NCI-H2227 (cell line): ENCODE measurements at regions not wholly inside any gene's neighbourhood (a gene's known extent, or its start where the extent isn't known, plus 50 kb on each side); places are given as distances from the start of the nearest gene placed in this dataset.
A peak's percentile ranks its signal among the peaks of the same experiment; 100 is the strongest.

Experiments
- DNase-seq: peaks from one replicate; lab custom pipeline; 2025; ENCODE audit not compliant: unreplicated experiment; lab: John Stamatoyannopoulos, UW

DNA sequence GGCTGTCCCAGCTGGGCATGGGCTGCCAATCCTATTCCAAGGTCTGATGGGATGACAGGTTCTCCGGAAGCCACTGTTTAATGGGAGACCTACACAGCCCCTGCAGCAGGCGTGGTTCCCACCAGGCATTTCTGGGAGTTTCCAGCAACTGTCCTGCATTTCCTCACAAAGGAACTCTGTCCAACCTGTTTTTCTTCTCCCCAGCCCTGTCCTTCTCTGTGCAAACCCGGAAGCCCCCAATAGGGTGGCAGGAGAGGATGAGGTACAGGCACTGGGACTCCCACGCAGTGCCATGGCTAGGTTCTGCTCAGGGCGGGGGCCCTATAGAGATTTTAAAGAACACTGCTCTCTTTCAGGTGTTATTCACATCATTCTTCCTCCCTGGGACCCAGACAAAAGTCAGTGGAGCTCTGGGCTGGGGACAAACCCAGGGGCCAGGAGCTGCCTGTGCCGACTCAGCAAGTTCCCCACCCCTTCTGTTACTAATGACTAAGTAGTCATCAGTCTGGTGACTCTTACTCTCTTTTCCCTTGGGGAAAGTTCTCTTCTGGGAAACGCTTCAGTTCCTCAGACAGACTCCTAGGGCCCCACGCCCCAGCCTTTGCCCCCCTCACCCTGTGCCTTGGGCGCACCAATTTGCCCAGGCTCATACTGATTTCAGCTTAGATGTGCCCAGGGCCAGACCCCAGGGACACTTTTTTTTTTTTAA is 97.7 kb downstream of the CD47 start:
- no peak for DNase-seq

DNA sequence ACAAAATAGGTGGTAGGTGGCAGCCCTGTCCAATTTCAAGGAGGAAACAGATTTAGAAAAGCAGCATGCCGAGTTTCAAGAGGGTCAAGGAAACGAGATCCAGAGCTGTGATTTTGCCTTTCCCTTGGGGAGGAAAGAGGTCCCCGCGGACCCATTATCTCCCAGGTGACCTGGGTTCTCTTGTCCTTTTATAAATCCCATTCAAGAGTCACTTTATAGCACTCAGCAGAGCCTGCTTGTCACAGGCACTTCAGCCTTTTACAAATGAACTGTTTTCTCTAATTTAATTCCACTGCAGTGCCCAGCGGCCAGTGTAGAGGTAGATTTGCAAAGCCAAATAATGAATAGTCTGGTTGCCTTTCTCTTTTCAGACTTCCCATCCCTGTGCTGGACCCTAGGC is 99.9 kb downstream of the CD47 start:
- DNase-seq: no peak

DNA sequence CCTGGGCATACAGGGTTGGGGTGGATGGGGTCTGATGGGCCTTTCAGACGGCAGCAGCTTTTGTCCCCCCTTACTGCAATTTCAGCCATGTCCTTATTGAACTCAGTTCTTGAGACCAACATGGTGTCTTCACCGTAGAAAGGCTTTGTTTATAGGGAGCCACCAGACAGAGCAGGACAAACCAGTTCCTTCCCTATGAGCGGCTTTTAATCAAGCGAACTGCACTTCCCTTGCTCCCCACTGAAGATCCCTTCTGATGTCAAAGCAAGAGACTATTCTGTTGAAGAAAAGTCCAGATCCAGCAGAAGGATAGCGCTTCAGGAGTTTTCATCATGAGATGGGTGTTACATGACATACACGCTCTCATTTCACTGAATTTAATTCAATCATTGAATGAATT is 100.4 kb downstream of the CD47 start:
- DNase-seq: no peak

DNA sequence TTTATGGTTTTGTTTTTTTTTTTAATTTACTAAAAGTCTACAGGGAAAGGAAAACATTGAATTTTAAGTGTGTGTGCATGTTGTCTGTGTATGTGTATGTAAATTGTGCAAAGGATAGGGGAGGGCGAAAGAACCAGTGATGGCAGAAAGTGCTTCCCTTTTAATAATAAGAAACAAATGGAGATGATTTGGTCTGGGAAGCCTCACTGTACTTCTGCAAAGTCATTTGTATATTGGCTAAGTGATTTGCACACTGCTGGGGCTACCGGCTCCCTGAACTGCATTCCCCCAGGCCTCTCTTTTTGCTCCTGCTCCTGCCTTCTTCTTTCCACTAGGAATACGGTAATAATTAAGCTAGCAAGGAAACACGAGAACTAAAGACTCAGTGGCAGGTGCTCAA is 101.2 kb downstream of the CD47 start:
- DNase-seq: no peak

DNA sequence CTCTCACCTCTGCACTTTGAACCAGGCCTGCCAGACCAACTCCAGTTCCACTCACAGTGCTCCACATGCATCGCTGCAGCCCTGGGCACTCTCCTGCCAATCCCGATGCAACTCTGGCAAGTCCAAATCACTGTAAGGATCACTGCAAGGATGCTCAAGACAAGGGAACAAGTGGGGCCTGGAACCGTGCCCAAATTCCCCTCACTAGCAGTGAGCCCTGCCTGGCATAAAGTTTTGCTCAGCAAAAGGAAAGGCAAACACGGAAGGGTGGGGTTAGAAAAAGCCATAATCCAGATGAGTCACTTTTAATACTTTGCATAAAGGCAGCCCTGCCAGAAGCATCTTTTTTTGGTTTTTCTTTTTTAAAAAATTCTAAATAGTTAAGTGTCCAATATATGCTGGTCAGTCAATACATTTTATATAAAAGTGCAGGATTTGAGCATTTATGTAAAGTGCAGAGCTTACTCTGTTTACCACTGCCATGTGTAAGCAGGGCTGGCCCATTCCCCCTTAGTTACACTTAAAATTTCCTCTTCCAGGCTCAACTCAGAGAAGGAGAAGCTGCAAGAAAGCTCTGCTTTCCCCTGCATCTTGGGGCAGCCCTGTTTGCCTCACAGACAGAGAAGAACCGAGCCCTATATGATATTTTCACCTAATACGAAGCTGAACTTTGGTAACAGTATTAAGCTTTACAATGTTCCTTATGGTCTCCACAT is 102.2 kb downstream of the CD47 start:
- DNase-seq: no peak

DNA sequence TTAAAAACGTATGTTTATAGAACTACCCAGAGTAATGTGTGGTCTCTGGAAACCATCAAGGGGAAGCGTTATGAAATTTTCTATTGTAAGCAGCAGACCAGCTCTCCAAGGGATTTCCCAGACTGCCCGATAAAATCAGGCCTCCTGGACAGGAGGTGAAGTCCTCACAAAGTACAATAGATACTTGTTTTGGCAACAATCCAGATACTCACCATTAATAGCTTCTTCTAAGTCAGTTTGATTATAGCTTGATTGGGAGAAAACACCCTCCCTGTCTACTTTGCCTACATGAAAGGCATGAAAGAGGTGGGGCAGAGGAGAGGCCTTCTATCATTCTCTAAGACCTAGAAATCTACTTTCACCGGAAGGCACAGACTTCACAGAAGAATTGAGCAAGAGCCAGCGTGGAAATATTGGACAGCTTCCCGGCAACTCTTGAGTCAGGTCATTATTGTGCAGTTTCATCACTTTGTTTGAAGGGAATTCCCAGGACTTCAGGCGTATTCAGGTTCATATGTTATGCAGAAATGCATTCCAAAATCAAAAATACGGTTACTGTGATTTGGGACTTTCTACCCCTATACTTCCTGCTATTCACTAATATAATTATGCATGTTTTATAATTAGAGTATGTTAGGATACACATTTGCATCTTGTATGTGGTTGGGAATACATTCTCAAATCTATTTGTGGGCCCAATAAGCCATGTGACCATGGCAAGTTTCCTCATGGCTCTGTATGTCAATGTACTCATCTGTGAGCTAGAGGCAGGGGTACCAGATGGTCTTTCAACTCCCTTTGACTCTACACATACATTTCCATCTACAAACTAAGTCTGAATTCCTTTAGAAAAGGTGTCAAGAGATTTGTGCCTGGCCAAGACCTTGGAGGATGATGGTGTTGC is 103.5 kb downstream of the CD47 start:
- DNase-seq: peak; percentile 21

DNA sequence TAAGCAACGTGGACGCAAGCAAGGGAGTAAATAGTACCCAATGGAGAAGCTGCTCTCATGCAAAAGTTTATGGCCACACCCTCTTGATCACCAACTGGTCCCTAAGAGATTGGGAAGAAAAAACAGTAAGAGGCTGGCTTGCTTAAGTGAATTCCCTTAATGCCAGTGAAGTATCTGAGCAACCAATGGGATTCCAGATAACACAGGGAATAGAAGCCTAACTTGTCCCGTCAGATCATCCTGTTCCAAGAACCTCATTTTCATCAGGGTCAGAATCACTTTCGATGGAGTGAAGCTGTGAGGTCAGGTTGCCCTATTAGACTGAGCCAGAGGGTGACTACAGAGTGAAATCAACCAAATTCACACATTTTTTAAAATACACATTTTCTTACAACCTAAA is 104.3 kb downstream of the CD47 start:
- no peak for DNase-seq

DNA sequence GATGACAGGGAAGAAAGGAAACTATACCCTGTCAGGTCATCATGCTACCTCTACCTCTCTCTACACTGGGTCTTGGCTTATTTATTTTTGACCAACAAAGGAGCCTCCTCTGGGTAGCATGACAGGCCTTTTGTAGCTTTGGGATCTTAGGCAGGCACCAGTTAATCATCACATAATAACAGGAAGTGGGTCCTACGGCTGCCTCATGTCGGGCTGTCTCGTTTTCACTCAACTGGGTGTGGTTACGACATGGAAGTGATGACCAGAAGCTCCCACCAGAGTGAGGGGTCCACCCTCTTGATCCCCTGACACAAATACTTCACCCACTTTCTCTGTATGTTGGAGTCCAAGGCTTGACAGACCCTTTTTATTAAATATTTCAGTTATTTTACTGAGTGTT is 105.3 kb downstream of the CD47 start:
- no peak for DNase-seq

DNA sequence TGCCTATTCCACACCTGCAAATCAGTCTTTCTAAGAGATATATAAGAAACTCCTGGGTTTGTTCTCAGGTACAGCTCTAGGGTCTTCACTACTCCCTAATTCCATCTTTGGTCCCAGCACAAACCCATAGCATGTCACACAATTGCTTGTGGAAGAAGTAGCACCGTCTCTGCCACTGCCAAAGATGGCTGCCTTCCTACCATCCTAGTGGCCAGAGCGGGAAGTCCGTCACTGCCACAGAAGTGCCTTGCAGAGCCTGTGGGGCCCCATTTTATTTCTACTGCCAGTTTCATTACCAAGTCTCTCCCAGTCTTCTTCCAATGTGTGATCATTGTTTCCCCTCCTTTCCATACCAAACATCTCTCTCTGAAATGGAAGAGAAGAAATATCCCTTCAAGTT is 107.6 kb downstream of the CD47 start:
- no peak for DNase-seq

DNA sequence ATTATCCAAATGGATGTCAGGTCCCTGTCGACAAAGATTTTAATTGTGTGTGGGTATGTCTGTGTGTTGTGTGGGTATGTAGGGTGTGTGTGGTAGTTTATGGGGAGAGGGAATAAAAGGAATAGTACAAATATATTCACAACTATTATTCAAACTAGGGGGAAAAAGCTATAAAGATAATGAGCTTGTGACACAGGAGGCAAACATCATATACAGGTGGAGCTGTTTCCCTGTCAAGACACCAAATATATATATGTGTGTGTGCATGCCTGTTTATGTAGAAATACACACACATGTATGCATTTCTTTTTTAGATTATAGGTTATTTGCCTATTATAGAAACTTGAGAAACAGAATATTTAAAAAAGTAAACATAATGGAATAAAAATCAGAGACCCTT is 108.7 kb downstream of the CD47 start:
- DNase-seq: no peak

DNA sequence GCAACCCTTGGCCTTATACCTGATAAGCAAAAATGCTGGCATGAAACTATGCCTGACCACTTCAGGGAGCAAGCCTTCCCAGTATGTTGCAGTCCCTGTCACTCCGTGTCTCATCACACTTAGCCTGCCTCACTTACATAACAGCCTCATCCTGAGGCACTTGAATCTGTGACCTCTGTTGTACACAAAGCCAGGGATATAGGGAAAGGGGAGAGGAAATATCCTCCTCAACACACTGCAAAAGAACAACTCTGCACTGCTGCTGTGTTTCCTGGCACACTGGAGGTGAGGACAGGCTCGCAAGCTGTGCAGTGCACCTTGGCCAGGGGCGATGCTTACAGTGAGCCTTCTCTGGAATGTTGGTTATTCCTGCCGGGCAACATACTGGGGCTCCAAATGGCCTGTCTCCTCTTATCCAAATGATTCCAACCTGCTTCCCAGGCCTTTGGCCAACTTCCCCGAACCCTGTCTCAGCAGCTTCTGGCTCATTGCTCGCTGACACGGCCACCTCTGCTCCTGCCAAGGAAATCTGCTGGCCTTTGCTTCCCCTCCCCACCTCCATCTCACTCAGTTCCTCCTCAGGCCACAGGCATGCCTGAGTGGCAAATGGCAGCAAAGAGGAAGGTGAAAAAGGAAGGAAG is 109.2 kb downstream of the CD47 start:
- DNase-seq: no peak

DNA sequence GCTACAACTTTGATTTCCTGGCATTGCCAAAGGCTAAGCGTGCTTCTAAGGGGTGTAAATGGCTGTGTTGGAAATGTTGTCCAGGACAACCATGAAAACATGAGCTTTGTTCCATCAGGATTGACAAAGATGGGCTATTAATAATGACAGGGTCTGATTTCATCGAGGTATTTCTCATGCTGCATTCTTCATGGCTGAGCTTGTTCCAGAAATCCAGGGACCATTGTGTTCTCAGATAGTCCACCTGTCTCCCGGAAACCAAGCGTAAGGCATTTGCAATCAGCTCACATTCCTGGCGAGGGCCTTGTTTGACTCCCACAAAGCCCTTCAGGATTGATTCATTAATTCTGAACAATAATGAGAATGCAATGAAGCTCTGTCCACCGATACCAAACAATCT is 111.3 kb downstream of the CD47 start:
- no peak for DNase-seq

DNA sequence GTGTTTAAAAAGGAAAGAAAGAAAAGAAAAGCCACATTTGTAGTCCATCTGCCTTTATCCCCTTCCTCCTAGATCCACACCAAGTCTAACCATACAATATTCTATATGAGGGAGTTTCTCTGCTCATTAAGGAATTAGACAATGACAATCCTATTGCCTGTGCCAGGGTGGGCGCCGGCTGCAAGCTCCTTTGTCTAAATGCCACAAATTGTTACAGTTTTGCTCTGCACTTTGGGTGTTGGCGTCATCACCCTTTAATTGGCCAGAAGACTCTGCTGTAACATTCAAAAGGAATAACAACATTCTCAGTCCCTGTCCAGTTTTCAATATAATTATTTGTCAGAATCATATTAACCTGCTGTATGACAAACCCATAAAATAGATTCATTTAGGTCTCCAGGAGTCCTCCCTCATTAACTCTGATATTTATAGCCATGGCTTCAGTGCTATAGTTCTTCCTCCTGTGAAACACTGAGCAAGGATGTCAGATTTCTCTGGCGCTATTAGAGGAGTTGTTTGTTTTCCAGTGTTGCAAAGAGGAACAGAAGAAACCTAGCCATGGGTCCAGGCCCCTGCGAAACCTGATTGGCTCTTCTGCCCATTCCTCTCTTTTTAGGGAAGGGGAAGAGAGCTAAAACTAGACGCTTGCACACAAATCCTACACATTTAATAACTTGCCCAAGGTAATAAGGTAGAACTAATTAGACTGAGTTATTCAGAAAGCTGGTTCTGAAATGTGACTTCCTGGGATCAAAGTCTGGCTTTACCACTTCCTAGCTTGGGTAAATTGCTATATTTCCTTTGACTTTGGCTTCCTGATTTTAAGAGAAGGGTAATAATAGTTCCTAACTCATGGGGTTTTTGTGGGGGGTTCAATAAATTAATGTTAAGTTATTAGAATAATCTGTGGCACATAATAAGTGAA is 112.4 kb downstream of the CD47 start:
- no peak for DNase-seq

DNA sequence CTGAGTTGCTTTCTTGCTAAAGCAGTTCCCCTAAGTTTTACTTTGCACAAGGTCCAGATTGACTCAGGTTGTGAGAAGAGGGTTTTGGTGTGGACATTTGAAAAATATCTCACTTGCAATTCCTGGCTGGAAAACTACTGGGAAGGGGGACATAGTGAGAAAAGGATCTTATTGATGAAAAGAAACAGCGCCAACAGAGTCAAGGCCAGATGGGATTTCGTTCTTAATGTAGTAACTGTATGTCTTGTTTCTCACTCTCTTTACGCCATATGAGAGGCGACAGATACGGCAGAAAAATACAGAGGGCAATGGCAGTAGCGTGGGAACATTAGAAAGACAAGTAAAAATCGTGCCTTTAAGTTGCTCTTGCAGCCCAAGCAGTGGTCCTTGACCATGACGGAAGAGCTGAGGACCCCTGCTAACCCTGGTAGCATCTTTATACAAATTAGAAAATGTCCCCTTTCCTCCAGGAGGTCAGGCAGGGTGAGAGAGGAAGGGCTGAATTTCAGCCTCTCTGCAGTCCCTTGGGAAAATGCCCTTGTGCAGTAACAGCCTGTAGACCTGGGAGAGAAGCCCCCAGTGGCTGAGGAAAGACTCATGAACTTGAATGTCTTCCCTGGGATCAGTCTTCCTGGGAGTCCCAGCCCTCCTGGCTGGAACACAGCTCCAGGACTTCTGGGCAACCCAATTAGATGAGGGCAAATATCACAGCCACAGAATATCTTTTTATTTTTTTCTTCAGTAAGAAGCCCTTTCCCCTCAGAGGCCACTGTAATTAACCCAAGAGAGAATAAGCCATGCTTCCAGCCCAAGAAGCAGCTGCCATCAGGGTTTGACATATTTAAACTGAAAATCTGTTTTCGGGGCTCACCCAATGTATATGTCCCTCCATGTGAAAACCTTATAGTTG is 113.4 kb downstream of the CD47 start:
- no peak for DNase-seq

DNA sequence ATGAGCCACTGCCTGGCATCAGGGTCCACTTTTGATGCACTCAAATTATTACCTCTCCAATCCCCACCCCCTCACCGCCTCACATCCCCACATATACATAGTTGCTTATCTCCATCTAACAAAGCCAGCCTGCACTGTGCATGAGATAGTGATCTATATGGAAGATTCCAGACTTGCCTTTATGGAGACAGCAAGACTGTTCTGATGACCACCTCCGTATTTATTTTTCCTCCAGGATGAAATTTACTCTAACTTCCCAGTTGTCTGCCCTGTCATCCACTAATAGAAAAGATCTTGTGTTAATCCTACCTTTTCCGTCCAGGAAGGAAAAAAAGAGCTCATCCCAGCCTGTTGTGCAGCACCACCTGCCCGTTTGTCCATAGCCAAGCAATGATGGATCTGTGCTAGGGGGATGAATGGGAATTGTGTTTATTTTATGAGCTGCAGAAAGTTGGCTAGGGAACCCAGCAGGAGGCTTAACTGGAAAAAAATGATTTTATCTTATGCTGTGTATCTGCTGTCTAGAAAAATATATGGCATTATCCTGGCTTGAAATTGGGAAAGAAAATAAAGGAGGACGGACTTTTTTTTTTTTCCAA is 114.5 kb downstream of the CD47 start:
- no peak for DNase-seq

DNA sequence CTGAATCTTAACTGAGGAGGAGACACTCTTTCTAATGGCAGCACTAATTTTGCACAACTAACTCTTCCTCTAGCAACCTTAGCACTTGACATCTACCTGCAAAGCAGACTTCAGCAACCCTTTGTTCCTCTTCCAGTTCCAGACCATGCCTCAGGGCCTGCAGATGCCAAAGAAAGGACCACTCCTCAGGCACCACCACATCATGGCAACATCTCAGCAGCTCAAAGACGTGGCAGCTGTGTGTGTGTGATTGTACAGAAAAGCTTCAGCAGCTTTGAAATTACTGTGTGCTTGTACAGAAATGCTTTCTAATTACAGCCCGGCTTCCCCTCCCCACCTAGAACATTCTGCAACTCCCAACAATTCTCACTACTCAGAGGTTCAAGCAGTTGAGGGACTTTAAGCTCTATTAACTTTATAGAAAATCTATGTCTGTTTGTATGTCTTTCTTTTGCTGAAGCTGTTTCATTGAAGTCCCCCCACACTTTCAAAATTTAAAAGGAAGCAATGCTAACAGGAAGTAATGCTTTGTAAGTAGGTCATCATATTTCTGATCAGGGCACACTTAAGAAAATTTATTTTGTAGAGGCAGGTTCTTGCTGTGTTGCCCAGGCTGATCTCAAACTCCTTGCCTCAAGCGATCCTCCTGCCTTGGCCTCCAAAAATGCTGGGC is 115.2 kb downstream of the CD47 start:
- DNase-seq: no peak

DNA sequence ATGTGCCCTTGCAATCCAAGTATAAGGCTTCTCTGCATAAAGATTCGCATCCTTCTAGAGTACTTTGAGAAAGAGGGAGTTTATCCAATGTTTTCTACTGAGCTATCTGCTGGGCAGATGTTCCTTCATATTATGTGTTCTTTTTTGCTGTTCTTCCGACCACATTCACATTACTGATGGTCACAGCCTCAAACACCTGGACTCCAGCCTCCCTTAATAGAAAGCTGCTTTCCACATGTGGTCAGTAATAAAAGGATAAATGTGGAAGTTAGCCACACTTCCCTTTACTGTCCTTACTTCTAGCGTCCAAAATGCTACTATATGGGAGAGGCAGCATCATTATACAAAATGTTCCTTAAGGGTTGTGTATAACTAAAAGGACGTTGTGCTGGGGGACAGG is 116.9 kb downstream of the CD47 start:
- DNase-seq: no peak

DNA sequence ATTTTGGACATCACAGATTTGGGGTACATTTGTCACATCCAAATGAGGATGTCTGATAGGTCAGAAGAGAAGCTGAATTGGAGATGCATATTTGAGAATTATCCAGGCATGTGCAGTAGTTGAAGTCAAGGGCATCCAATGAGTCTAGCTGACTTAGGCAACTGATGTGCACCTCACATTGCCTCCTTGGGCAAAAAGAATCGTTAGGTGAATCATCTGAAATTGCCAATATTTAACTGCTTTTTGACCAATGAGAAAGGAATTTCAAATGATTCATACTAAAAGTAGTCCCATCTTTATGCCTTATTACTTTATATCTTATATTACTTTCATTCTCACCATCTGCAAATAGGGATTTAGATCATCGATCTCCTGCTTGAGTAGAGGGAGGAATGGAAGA is 117.7 kb downstream of the CD47 start:
- no peak for DNase-seq
